GM23338 (cell line): ENCODE measurements at regions not wholly inside any gene's neighbourhood (a gene's known extent, or its start where the extent isn't known, plus 50 kb on each side); places are given as distances from the start of the nearest gene placed in this dataset.
A peak's percentile ranks its signal among the peaks of the same experiment; 100 is the strongest.

Experiments used
- ATAC-seq: fragments of 200-7000 bp; cut with Tn5 transposase; 3 replicates; pipeline ENCODE4 v1.9.1; 2020
- DNase-seq: peaks from one replicate; pipeline ENCODE4 v3.0.0-alpha.2; 2015; ENCODE audit warnings: low spot score
- H2AFZ ChIP-seq: fragments of 200-600 bp; sonication (generic); 2 replicates; pipeline ENCODE4 v1.8.0; 2016; ENCODE audit warnings: antibody characterized with exemption, mild to moderate bottlenecking, moderate library complexity
- H3F3A ChIP-seq: fragments of 200-600 bp; sonication (generic); replicated peaks from 2 replicates; pipeline ENCODE4 v1.8.0; 2017; ENCODE audit warnings: antibody characterized with exemption, mixed run types, low read depth
- H3K27ac ChIP-seq: fragments of 200-600 bp; sonication (generic); 2 replicates; pipeline ENCODE4 v1.6.1; 2016; ENCODE audit warnings: low read depth
- H3K27me3 ChIP-seq: fragments of 200-600 bp; sonication (generic); 2 replicates; pipeline ENCODE4 v1.8.0; 2016; ENCODE audit warnings: mild to moderate bottlenecking, mixed run types, moderate library complexity; ENCODE audit not compliant: insufficient read depth
- H3K36me3 ChIP-seq: fragments of 200-600 bp; sonication (generic); 2 replicates; pipeline ENCODE4 v1.8.0; 2016; ENCODE audit warnings: mild to moderate bottlenecking; ENCODE audit not compliant: insufficient read depth
- H3K4me1 ChIP-seq: fragments of 200-600 bp; sonication (generic); 2 replicates; pipeline ENCODE4 v1.8.0; 2016; ENCODE audit warnings: mild to moderate bottlenecking, moderate library complexity; ENCODE audit not compliant: insufficient read depth
- H3K4me2 ChIP-seq: fragments of 200-600 bp; sonication (generic); 2 replicates; pipeline ENCODE4 v1.7.1; 2017; ENCODE audit warnings: mixed run types
- H3K4me3 ChIP-seq: fragments of 200-600 bp; sonication (generic); 2 replicates; pipeline ENCODE4 v1.6.1; 2016; ENCODE audit warnings: mixed run types
- H3K79me2 ChIP-seq: fragments of 200-600 bp; sonication (generic); replicated peaks from 2 replicates; pipeline ENCODE4 v1.8.0; 2017; ENCODE audit warnings: mild to moderate bottlenecking; ENCODE audit not compliant: insufficient read depth
- H3K9me2 ChIP-seq: fragments of 200-600 bp; sonication (generic); 2 replicates; pipeline ENCODE4 v1.8.0; 2017; ENCODE audit not compliant: insufficient read depth
- H4K20me1 ChIP-seq: fragments of 200-600 bp; sonication (generic); replicated peaks from 2 replicates; pipeline ENCODE4 v1.8.0; 2017; ENCODE audit warnings: mild to moderate bottlenecking; ENCODE audit not compliant: insufficient read depth
- H3K27ac Mint-ChIP-seq: 2 replicates; pipeline ENCODE4 v1.8.0; 2020; ENCODE audit warnings: inconsistent platforms, mild to moderate bottlenecking, moderate library complexity, mixed read lengths
- H3K27me3 Mint-ChIP-seq: 3 replicates; pipeline ENCODE4 v1.8.0; 2022; ENCODE audit warnings: low read depth, mild to moderate bottlenecking, moderate library complexity, mixed read lengths, inconsistent platforms; ENCODE audit not compliant: insufficient read depth, poor library complexity
- H3K36me3 Mint-ChIP-seq: 3 replicates; pipeline ENCODE4 v1.8.0; 2021; ENCODE audit warnings: low read depth, mild to moderate bottlenecking, inconsistent platforms, moderate library complexity, mixed read lengths
- H3K4me1 Mint-ChIP-seq: 3 replicates; pipeline ENCODE4 v1.8.0; 2020; ENCODE audit warnings: mild to moderate bottlenecking, inconsistent platforms, mixed read lengths
- H3K4me3 Mint-ChIP-seq: 3 replicates; pipeline ENCODE4 v1.8.0; 2021; ENCODE audit warnings: moderate library complexity, mild to moderate bottlenecking, inconsistent platforms, mixed read lengths
- H3K9me3 Mint-ChIP-seq: 3 replicates; pipeline ENCODE4 v1.8.0; 2020; ENCODE audit warnings: moderate library complexity, mild to moderate bottlenecking, inconsistent platforms, mixed read lengths
- EZH2 ChIP-seq: fragments of 200-600 bp; sonication (generic); IDR thresholded peaks from one replicate; pipeline ENCODE4 v1.8.0; 2017; ENCODE audit warnings: antibody characterized with exemption, mild to moderate bottlenecking, low read depth; ENCODE audit not compliant: unreplicated experiment
- JUNB ChIP-seq: IDR thresholded peaks from one replicate; pipeline ENCODE4 v1.6.1; 2016; ENCODE audit warnings: antibody characterized with exemption; ENCODE audit not compliant: unreplicated experiment
- STAT1 ChIP-seq: IDR thresholded peaks from one replicate; pipeline ENCODE4 v1.6.1; 2016; ENCODE audit warnings: antibody characterized with exemption; ENCODE audit not compliant: unreplicated experiment
- ZNF114 ChIP-seq: fragments of 250-450 bp; sonication (Bioruptor Pico); IDR thresholded peaks from 2 replicates; pipeline ENCODE4 v1.5.0; 2020; ENCODE audit warnings: mild to moderate bottlenecking, moderate library complexity
- ZNF331 ChIP-seq: fragments of 250-450 bp; sonication (Bioruptor Pico); IDR thresholded peaks from 2 replicates; pipeline ENCODE4 v1.5.0; 2020; ENCODE audit warnings: low read depth, mild to moderate bottlenecking, moderate library complexity
- TF ChIP-seq, protein P1 (sequence below): fragments of 250-450 bp; sonication (Bioruptor Pico); IDR thresholded peaks from 2 replicates; pipeline ENCODE4 v1.5.0; 2020; ENCODE audit warnings: mild to moderate bottlenecking, moderate library complexity
- TF ChIP-seq, protein P2 (sequence below): IDR thresholded peaks from 2 replicates; pipeline ENCODE4 v1.6.1; 2016; ENCODE audit warnings: antibody characterized with exemption
- TF ChIP-seq, protein P3 (sequence below): IDR thresholded peaks from one replicate; pipeline ENCODE4 v1.6.1; 2018; ENCODE audit warnings: antibody characterized with exemption; ENCODE audit not compliant: unreplicated experiment
- TF ChIP-seq, protein P4 (sequence below), 2 experiments: fragments of 200-600 bp in 1 of 2; sonication (generic) in 1 of 2; conservative IDR thresholded peaks; 2 replicates each; pipeline versions ENCODE4 v1.5.1 to v1.6.1; 2016 to 2017; ENCODE audit warnings: antibody characterized with exemption in 2 of 2, low read depth in 2 of 2, mild to moderate bottlenecking in 2 of 2, moderate library complexity in 1 of 2

DNA sequence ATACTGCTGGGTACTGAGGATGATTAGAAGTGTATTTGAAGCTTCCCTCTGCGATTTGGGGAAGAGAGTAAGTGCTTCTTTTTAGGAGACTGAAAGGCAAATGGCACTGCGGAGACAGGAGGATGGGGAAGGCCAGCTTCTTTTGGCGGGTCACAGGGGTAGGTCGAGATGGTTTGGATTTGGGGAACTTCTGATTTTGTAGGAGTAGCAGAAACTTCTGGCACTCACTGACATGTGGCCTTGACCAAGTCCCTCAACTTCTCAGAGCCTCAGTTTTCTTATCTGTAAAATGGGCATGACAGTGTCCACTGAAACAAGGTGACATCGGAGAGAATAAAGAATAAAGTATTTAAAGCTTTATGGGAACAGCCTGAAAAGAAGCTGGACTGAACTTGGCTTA is 59.8 kb upstream of the WDR11 start:
- DNase-seq (no peak), ATAC-seq (no peak)
- H3K4me1 ChIP-seq: no peaks in the 10 kb centered on the region
- no peak overlapping the region for H3K27ac ChIP-seq
- H2AFZ ChIP-seq: no peak overlapping the region
- Mint-ChIP-seq H3K4me1 (peaks cover 12% of the 10 kb centered on the region; the same call in 2 of the 3 replicates), H3K36me3 (no peaks in the 10 kb centered on the region), H3K27me3 (no peaks in the 10 kb centered on the region), H3K9me3 (no peaks in the 10 kb centered on the region), H3K4me3 (no peak overlapping the region; the same call in 2 of the 3 replicates), H3K27ac (no peak overlapping the region)
- no peaks in the 10 kb centered on the region for H3F3A ChIP-seq
- H3K36me3 ChIP-seq: no peaks in the 10 kb centered on the region
- no peak overlapping the region for H3K4me3 ChIP-seq
- H3K9me2 ChIP-seq: 0 out of 2 replicates have a peak, but pooled peaks cover 7% of the 10 kb centered on the region
- no peak for TF ChIP-seq STAT1
- TF ChIP-seq ZNF114 (CRISPR knock-in tag): no peak
- TF ChIP-seq, protein P1, sequence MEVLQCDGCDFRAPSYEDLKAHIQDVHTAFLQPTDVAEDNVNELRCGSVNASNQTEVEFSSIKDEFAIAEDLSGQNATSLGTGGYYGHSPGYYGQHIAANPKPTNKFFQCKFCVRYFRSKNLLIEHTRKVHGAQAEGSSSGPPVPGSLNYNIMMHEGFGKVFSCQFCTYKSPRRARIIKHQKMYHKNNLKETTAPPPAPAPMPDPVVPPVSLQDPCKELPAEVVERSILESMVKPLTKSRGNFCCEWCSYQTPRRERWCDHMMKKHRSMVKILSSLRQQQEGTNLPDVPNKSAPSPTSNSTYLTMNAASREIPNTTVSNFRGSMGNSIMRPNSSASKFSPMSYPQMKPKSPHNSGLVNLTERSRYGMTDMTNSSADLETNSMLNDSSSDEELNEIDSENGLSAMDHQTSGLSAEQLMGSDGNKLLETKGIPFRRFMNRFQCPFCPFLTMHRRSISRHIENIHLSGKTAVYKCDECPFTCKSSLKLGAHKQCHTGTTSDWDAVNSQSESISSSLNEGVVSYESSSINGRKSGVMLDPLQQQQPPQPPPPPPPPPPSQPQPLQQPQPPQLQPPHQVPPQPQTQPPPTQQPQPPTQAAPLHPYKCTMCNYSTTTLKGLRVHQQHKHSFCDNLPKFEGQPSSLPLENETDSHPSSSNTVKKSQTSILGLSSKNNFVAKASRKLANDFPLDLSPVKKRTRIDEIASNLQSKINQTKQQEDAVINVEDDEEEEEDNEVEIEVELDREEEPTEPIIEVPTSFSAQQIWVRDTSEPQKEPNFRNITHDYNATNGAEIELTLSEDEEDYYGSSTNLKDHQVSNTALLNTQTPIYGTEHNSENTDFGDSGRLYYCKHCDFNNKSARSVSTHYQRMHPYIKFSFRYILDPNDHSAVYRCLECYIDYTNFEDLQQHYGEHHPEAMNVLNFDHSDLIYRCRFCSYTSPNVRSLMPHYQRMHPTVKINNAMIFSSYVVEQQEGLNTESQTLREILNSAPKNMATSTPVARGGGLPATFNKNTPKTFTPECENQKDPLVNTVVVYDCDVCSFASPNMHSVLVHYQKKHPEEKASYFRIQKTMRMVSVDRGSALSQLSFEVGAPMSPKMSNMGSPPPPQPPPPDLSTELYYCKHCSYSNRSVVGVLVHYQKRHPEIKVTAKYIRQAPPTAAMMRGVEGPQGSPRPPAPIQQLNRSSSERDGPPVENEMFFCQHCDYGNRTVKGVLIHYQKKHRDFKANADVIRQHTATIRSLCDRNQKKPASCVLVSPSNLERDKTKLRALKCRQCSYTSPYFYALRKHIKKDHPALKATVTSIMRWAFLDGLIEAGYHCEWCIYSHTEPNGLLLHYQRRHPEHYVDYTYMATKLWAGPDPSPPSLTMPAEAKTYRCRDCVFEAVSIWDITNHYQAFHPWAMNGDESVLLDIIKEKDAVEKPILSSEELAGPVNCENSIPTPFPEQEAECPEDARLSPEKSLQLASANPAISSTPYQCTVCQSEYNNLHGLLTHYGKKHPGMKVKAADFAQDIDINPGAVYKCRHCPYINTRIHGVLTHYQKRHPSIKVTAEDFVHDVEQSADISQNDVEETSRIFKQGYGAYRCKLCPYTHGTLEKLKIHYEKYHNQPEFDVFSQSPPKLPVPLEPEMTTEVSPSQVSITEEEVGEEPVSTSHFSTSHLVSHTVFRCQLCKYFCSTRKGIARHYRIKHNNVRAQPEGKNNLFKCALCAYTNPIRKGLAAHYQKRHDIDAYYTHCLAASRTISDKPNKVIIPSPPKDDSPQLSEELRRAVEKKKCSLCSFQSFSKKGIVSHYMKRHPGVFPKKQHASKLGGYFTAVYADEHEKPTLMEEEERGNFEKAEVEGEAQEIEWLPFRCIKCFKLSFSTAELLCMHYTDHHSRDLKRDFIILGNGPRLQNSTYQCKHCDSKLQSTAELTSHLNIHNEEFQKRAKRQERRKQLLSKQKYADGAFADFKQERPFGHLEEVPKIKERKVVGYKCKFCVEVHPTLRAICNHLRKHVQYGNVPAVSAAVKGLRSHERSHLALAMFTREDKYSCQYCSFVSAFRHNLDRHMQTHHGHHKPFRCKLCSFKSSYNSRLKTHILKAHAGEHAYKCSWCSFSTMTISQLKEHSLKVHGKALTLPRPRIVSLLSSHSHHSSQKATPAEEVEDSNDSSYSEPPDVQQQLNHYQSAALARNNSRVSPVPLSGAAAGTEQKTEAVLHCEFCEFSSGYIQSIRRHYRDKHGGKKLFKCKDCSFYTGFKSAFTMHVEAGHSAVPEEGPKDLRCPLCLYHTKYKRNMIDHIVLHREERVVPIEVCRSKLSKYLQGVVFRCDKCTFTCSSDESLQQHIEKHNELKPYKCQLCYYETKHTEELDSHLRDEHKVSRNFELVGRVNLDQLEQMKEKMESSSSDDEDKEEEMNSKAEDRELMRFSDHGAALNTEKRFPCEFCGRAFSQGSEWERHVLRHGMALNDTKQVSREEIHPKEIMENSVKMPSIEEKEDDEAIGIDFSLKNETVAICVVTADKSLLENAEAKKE (CRISPR knock-in tag): no peak
- TF ChIP-seq, protein P2, sequence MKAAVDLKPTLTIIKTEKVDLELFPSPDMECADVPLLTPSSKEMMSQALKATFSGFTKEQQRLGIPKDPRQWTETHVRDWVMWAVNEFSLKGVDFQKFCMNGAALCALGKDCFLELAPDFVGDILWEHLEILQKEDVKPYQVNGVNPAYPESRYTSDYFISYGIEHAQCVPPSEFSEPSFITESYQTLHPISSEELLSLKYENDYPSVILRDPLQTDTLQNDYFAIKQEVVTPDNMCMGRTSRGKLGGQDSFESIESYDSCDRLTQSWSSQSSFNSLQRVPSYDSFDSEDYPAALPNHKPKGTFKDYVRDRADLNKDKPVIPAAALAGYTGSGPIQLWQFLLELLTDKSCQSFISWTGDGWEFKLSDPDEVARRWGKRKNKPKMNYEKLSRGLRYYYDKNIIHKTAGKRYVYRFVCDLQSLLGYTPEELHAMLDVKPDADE: no peak
- TF ChIP-seq ZNF331 (CRISPR knock-in tag): no peak
- H3K27me3 ChIP-seq: no peaks in the 10 kb centered on the region
- H4K20me1 ChIP-seq: no peaks in the 10 kb centered on the region
- H3K4me2 ChIP-seq: no peak overlapping the region
- no peaks in the 10 kb centered on the region for H3K79me2 ChIP-seq

DNA sequence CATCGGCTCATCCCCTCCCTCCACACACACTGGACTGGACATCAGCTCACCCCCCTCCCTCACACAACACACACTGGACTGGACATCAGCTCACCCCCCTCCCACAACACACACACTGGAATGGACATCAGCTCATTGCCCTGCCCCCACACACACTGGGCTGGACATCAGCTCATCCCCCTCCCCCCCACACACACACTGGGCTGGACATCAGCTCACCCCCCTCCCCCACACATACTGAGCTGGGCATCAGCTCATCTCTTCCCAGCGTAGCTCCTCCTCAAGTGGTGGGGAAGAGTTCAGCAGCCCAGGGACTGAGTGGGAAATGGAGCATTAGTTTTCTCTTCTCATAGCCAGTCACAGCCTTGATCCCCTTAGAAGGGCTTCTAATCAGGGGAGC is 58.1 kb upstream of the WDR11 start:
- Mint-ChIP-seq H3K27ac (no peak overlapping the region), H3K9me3 (peaks cover 9% of the 10 kb centered on the region), H3K4me3 (no peak overlapping the region), H3K36me3 (peaks cover 9% of the 10 kb centered on the region; the same call in 2 of the 3 replicates), H3K27me3 (no peaks in the 10 kb centered on the region), H3K4me1 (peaks cover 12% of the 10 kb centered on the region; the same call in 2 of the 3 replicates)
- Histone ChIP-seq H4K20me1 (no peaks in the 10 kb centered on the region), H3K4me3 (no peak overlapping the region), H3F3A (no peaks in the 10 kb centered on the region), H3K9me2 (0 out of 2 replicates have a peak, but pooled peaks cover 4% of the 10 kb centered on the region), H3K36me3 (no peaks in the 10 kb centered on the region), H3K27ac (no peak overlapping the region), H3K79me2 (no peaks in the 10 kb centered on the region), H3K4me1 (peaks cover 7% of the 10 kb centered on the region; the same call in 1 of the 2 replicates), H3K27me3 (no peaks in the 10 kb centered on the region), H2AFZ (peak overlapping the region; percentile 33; the same call in 1 of the 2 replicates), H3K4me2 (no peak overlapping the region)
- DNase-seq: no peak
- ATAC-seq: no peak
- TF ChIP-seq, protein P3, sequence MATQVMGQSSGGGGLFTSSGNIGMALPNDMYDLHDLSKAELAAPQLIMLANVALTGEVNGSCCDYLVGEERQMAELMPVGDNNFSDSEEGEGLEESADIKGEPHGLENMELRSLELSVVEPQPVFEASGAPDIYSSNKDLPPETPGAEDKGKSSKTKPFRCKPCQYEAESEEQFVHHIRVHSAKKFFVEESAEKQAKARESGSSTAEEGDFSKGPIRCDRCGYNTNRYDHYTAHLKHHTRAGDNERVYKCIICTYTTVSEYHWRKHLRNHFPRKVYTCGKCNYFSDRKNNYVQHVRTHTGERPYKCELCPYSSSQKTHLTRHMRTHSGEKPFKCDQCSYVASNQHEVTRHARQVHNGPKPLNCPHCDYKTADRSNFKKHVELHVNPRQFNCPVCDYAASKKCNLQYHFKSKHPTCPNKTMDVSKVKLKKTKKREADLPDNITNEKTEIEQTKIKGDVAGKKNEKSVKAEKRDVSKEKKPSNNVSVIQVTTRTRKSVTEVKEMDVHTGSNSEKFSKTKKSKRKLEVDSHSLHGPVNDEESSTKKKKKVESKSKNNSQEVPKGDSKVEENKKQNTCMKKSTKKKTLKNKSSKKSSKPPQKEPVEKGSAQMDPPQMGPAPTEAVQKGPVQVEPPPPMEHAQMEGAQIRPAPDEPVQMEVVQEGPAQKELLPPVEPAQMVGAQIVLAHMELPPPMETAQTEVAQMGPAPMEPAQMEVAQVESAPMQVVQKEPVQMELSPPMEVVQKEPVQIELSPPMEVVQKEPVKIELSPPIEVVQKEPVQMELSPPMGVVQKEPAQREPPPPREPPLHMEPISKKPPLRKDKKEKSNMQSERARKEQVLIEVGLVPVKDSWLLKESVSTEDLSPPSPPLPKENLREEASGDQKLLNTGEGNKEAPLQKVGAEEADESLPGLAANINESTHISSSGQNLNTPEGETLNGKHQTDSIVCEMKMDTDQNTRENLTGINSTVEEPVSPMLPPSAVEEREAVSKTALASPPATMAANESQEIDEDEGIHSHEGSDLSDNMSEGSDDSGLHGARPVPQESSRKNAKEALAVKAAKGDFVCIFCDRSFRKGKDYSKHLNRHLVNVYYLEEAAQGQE: no peak
- TF ChIP-seq, protein P4, sequence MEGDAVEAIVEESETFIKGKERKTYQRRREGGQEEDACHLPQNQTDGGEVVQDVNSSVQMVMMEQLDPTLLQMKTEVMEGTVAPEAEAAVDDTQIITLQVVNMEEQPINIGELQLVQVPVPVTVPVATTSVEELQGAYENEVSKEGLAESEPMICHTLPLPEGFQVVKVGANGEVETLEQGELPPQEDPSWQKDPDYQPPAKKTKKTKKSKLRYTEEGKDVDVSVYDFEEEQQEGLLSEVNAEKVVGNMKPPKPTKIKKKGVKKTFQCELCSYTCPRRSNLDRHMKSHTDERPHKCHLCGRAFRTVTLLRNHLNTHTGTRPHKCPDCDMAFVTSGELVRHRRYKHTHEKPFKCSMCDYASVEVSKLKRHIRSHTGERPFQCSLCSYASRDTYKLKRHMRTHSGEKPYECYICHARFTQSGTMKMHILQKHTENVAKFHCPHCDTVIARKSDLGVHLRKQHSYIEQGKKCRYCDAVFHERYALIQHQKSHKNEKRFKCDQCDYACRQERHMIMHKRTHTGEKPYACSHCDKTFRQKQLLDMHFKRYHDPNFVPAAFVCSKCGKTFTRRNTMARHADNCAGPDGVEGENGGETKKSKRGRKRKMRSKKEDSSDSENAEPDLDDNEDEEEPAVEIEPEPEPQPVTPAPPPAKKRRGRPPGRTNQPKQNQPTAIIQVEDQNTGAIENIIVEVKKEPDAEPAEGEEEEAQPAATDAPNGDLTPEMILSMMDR (conservative IDR thresholded peaks at IDR 0.05; ENCODE audit: low read depth in 2 of 2): no peak
- TF ChIP-seq JUNB (no peak), EZH2 (no peak)
